Mucosa of descending colon (tissue), 3 donors: ENCODE measurements at regions not wholly inside any gene's neighbourhood (a gene's known extent, or its start where the extent isn't known, plus 50 kb on each side); places are given as distances from the start of the nearest gene placed in this dataset.

Source experiments
- ATAC-seq: fragments of 200-7000 bp; cut with Tn5 transposase; one replicate; pipeline ENCODE4 v1.9.1; 2020; ENCODE audit warnings: mild to moderate bottlenecking, moderate library complexity
- DNase-seq, 3 donors: peaks; one replicate each; pipeline ENCODE4 v3.0.0-alpha.2; 2020
- H3K36me3 ChIP-seq: fragments of 200-600 bp; one replicate; pipeline ENCODE4 v1.8.0; 2021; ENCODE audit warnings: low read depth, mild to moderate bottlenecking
- H3K4me1 ChIP-seq: fragments of 200-600 bp; one replicate; pipeline ENCODE4 v1.8.0; 2021; ENCODE audit warnings: low read depth, mild to moderate bottlenecking
- H3K4me3 ChIP-seq: fragments of 200-600 bp; one replicate; pipeline ENCODE4 v1.8.0; 2021; ENCODE audit warnings: mild to moderate bottlenecking
- H3K9me3 ChIP-seq: fragments of 200-600 bp; one replicate; pipeline ENCODE4 v1.8.0; 2021; ENCODE audit warnings: mild to moderate bottlenecking
- CTCF ChIP-seq: fragments of 200-600 bp; IDR thresholded peaks from one replicate; pipeline ENCODE4 v1.8.0; 2022; ENCODE audit warnings: antibody characterized with exemption, mild to moderate bottlenecking
- intact Hi-C, 2 donors: fragments of 100-400 bp; cut with DNase I in 1 of 2; cut with micrococcal nuclease in 1 of 2; formaldehyde crosslinking; loops; one replicate each; pipeline versions ENCODE4 v1.11.0 to v1.11.1; 2022; cut with DNase I, micrococcal nuclease
- donor health status: DM: no; HTN: no; CAD: no; lungs with moderate emphysema.
- donor health status: DM: no; HTN: no; CAD: no.
- donor health status: DM: no; HTN: yes; CAD: no.

- no peak for ATAC-seq
- intact Hi-C loops, result no loop called here
- TF ChIP-seq CTCF, result no peak
Observed at GRCh38 chr7:121633186-121633585, 237.1 kb upstream of the FAM3C start.

GRCh38 chr7:121624958-121625357 is 228.8 kb upstream of the FAM3C start:
- no peaks in the 10 kb centered on the region for H3K9me3 ChIP-seq
- no peak for TF ChIP-seq CTCF
- H3K4me1 ChIP-seq, result no peaks in the 10 kb centered on the region
- H3K36me3 ChIP-seq, result no peaks in the 10 kb centered on the region
- DNase-seq (no peak), ATAC-seq (no peak)
- H3K4me3 ChIP-seq, result no peak overlapping the region
- intact Hi-C loops, result no loop called here

More at GRCh38 chr7:121633186-121633585, 237.1 kb upstream of the FAM3C start:
- H3K9me3 ChIP-seq, result no peaks in the 10 kb centered on the region
- no peak overlapping the region for H3K4me3 ChIP-seq
- H3K36me3 ChIP-seq, result no peaks in the 10 kb centered on the region
- DNase-seq, result no peak
- no peaks in the 10 kb centered on the region for H3K4me1 ChIP-seq

GRCh38 chr7:121623130-121623872 is 227.2 kb upstream of the FAM3C start:
- Histone ChIP-seq H3K4me1 (no peaks in the 10 kb centered on the region), H3K36me3 (no peaks in the 10 kb centered on the region), H3K9me3 (no peaks in the 10 kb centered on the region), H3K4me3 (no peak overlapping the region)
- DNase-seq, result no peak
- intact Hi-C loops, result no loop called here
- ATAC-seq, result no peak
- no peak for TF ChIP-seq CTCF

GRCh38 chr7:121621937-121622336 is 225.8 kb upstream of the FAM3C start:
- intact Hi-C loops, result no loop called here
- Histone ChIP-seq H3K4me3 (no peak overlapping the region), H3K4me1 (no peaks in the 10 kb centered on the region), H3K36me3 (no peaks in the 10 kb centered on the region), H3K9me3 (no peaks in the 10 kb centered on the region)
- DNase-seq (no peak), ATAC-seq (no peak)
- no peak for TF ChIP-seq CTCF

GRCh38 chr7:121620953-121621606 is 225.0 kb upstream of the FAM3C start:
- Histone ChIP-seq H3K9me3 (no peaks in the 10 kb centered on the region), H3K4me3 (no peak overlapping the region), H3K4me1 (no peaks in the 10 kb centered on the region), H3K36me3 (no peaks in the 10 kb centered on the region)
- TF ChIP-seq CTCF, result no peak
- intact Hi-C loops, result no loop called here
- DNase-seq, result no peak
- ATAC-seq, result no peak
